ENCODE measurements at regions not wholly inside any gene's neighbourhood (a gene's known extent, or its start where the extent isn't known, plus 50 kb on each side); places are given as distances from the start of the nearest gene placed in this dataset.
"Not testable (repeated sequence)": the region's sequence is repeated elsewhere in the genome, so short reads cannot be mapped to it uniquely, and the experiment has no call there.

GRCh38 chr17:21603292-21603691 lies 89.0 kb upstream of the KCNJ18 start:
- in situ Hi-C loops (cut with HindIII; ENCODE audit: extremely low pct_ligation_motif_present, low pct_unique_long_range_greater_than_20kb); BruUV-seq (replicated peaks); DNase-seq (ENCODE audit: low spot score); H3K4me1 ChIP-seq (ENCODE audit: insufficient read depth, low read length); H3K79me2 ChIP-seq (ENCODE audit: insufficient read depth, low read length); H4K20me1 ChIP-seq (ENCODE audit: insufficient read depth, low read length); H3K9ac ChIP-seq (ENCODE audit: insufficient read depth, low read depth, low read length); H3K27ac ChIP-seq (ENCODE audit: extremely low read length, insufficient read depth, low read length); H2AFZ ChIP-seq (ENCODE audit: low read length); CTCF ChIA-PET (ENCODE audit: low intra/inter-chr PET ratio, low total read pairs); ATAC-seq; H3K9me3 ChIP-seq (ENCODE audit: low read length); intact Hi-C loops (cut with micrococcal nuclease; ENCODE audit: unreplicated experiment); POLR2A ChIA-PET; H3K4me2 ChIP-seq (ENCODE audit: low read depth, low read length); FAIRE-seq; H3K4me3 ChIP-seq (replicated peaks in 1 of 3; ENCODE audit: insufficient read depth in 1 of 3, low read depth in 2 of 3, low read length in 3 of 3); H3K27me3 ChIP-seq (ENCODE audit: control insufficient read depth in 1 of 2, insufficient read depth in 2 of 2, low read length in 2 of 2); H3K36me3 ChIP-seq (replicated peaks in 1 of 2; ENCODE audit: control insufficient read depth in 1 of 2, insufficient read depth in 2 of 2, low read length in 2 of 2): not testable (repeated sequence)
- WGBS (ENCODE audit: low lambda C conversion rate), result 0% methylated on average over 1 of the region's 1 CpG

- WGBS (ENCODE audit: low lambda C conversion rate), result 59% methylated on average over 8 of the region's 8 CpGs
- not testable (repeated sequence) for FAIRE-seq; H3K4me2 ChIP-seq (ENCODE audit: low read depth, low read length)
These were observed 80.9 kb upstream of the KCNJ18 start for GRCh38 chr17:21611443-21611842.

GRCh38 chr17:21612123-21613070 lies 79.9 kb upstream of the KCNJ18 start:
- intact Hi-C loops (cut with micrococcal nuclease; ENCODE audit: unreplicated experiment); BruUV-seq (replicated peaks); ATAC-seq; H3K4me1 ChIP-seq (ENCODE audit: insufficient read depth, low read length); H3K4me3 ChIP-seq (replicated peaks in 1 of 3; ENCODE audit: insufficient read depth in 1 of 3, low read depth in 2 of 3, low read length in 3 of 3); H3K4me2 ChIP-seq (ENCODE audit: low read depth, low read length); H3K27me3 ChIP-seq (ENCODE audit: control insufficient read depth in 1 of 2, insufficient read depth in 2 of 2, low read length in 2 of 2); H4K20me1 ChIP-seq (ENCODE audit: insufficient read depth, low read length); CTCF ChIA-PET (ENCODE audit: low intra/inter-chr PET ratio, low total read pairs); H3K79me2 ChIP-seq (ENCODE audit: insufficient read depth, low read length); H3K36me3 ChIP-seq (replicated peaks in 1 of 2; ENCODE audit: control insufficient read depth in 1 of 2, insufficient read depth in 2 of 2, low read length in 2 of 2); FAIRE-seq; in situ Hi-C loops (cut with HindIII; ENCODE audit: extremely low pct_ligation_motif_present, low pct_unique_long_range_greater_than_20kb); H3K9me3 ChIP-seq (ENCODE audit: low read length); H2AFZ ChIP-seq (ENCODE audit: low read length); H3K9ac ChIP-seq (ENCODE audit: insufficient read depth, low read depth, low read length); POLR2A ChIA-PET; DNase-seq (ENCODE audit: low spot score); H3K27ac ChIP-seq (ENCODE audit: extremely low read length, insufficient read depth, low read length): not testable (repeated sequence)
- WGBS (ENCODE audit: low lambda C conversion rate), result 67% methylated on average over 28 of the region's 28 CpGs

More at GRCh38 chr17:21611443-21611842, 80.9 kb upstream of the KCNJ18 start:
- H3K4me1 ChIP-seq (ENCODE audit: insufficient read depth, low read length); H3K4me3 ChIP-seq (replicated peaks in 1 of 3; ENCODE audit: insufficient read depth in 1 of 3, low read depth in 2 of 3, low read length in 3 of 3); H4K20me1 ChIP-seq (ENCODE audit: insufficient read depth, low read length); in situ Hi-C loops (cut with HindIII; ENCODE audit: extremely low pct_ligation_motif_present, low pct_unique_long_range_greater_than_20kb); H3K9ac ChIP-seq (ENCODE audit: insufficient read depth, low read depth, low read length); H3K36me3 ChIP-seq (replicated peaks in 1 of 2; ENCODE audit: control insufficient read depth in 1 of 2, insufficient read depth in 2 of 2, low read length in 2 of 2); H3K27me3 ChIP-seq (ENCODE audit: control insufficient read depth in 1 of 2, insufficient read depth in 2 of 2, low read length in 2 of 2); BruUV-seq (replicated peaks); H3K9me3 ChIP-seq (ENCODE audit: low read length); H2AFZ ChIP-seq (ENCODE audit: low read length); ATAC-seq; H3K27ac ChIP-seq (ENCODE audit: extremely low read length, insufficient read depth, low read length); H3K79me2 ChIP-seq (ENCODE audit: insufficient read depth, low read length); DNase-seq (ENCODE audit: low spot score); POLR2A ChIA-PET; intact Hi-C loops (cut with micrococcal nuclease; ENCODE audit: unreplicated experiment); CTCF ChIA-PET (ENCODE audit: low intra/inter-chr PET ratio, low total read pairs): not testable (repeated sequence)

Data from HepG2 (cell line).